Parathyroid adenoma (tissue), 2 donors: ENCODE measurements at regions not wholly inside any gene's neighbourhood (a gene's known extent, or its start where the extent isn't known, plus 50 kb on each side); places are given as distances from the start of the nearest gene placed in this dataset.

Experiments
- H2AFZ ChIP-seq: fragments of 300-600 bp; sonication (generic); one replicate; pipeline ENCODE4 v1.7.0; 2017; ENCODE audit warnings: antibody characterized with exemption, mild to moderate bottlenecking
- H3K27ac ChIP-seq: fragments of 300-600 bp; sonication (generic); one replicate; pipeline ENCODE4 v1.7.0; 2017
- H3K27me3 ChIP-seq: fragments of 300-600 bp; sonication (generic); one replicate; pipeline ENCODE4 v1.7.0; 2017; ENCODE audit warnings: low read length; ENCODE audit not compliant: control insufficient read depth, insufficient read depth
- H3K36me3 ChIP-seq: fragments of 300-600 bp; sonication (generic); one replicate; pipeline ENCODE4 v1.7.0; 2017; ENCODE audit warnings: low read length; ENCODE audit not compliant: control insufficient read depth, insufficient read depth
- H3K4me1 ChIP-seq: fragments of 300-600 bp; sonication (generic); one replicate; pipeline ENCODE4 v1.7.0; 2017; ENCODE audit warnings: control low read depth
- H3K4me2 ChIP-seq: fragments of 300-600 bp; sonication (generic); one replicate; pipeline ENCODE4 v1.7.0; 2017; ENCODE audit warnings: low read length
- H3K4me3 ChIP-seq: fragments of 300-600 bp; sonication (generic); one replicate; pipeline ENCODE4 v1.7.0; 2017; ENCODE audit warnings: low read depth, low read length
- H3K79me2 ChIP-seq: fragments of 300-600 bp; sonication (generic); one replicate; pipeline ENCODE4 v1.7.0; 2017; ENCODE audit warnings: control low read depth
- H3K9ac ChIP-seq: fragments of 300-600 bp; sonication (generic); one replicate; pipeline ENCODE4 v1.7.0; 2017; ENCODE audit warnings: mild to moderate bottlenecking
- H3K9me3 ChIP-seq: fragments of 300-600 bp; sonication (generic); one replicate; pipeline ENCODE4 v1.7.0; 2017; ENCODE audit warnings: low read length; ENCODE audit not compliant: control insufficient read depth
- TF ChIP-seq, protein P1 (sequence below): fragments of 300-600 bp; sonication (generic); IDR thresholded peaks from one replicate; pipeline ENCODE4 v1.7.0; 2017; ENCODE audit warnings: antibody characterized with exemption, mild to moderate bottlenecking
- donor health status: primary hyperparathyroidism.

DNA sequence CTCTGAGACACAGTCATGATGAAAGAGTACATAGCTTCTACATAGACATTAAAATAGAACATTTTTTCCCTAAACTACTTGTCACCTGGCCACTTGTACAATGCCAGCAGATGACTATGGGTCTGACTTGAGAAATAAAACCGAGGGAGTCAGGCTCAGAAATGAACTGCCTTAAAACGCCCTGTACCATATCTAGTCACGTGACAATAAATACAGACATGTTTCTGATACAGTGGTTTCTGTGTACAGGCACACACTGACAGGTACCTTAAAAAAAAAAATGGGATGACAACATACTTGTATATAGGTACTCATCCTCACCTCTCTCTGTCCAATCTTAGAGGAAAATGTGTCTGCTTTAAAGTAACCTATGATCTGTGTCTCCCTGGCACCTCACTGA, 144.1 kb downstream of the SH3BGRL2 start:
- Histone ChIP-seq H3K4me3 (no peak overlapping the region), H3K36me3 (no peaks in the 10 kb centered on the region), H3K79me2 (no peaks in the 10 kb centered on the region), H3K4me1 (no peaks in the 10 kb centered on the region), H3K9me3 (no peaks in the 10 kb centered on the region), H3K27me3 (no peaks in the 10 kb centered on the region), H2AFZ (no peak overlapping the region), H3K9ac (no peak overlapping the region), H3K27ac (no peak overlapping the region), H3K4me2 (no peak overlapping the region)
- TF ChIP-seq, protein P1, sequence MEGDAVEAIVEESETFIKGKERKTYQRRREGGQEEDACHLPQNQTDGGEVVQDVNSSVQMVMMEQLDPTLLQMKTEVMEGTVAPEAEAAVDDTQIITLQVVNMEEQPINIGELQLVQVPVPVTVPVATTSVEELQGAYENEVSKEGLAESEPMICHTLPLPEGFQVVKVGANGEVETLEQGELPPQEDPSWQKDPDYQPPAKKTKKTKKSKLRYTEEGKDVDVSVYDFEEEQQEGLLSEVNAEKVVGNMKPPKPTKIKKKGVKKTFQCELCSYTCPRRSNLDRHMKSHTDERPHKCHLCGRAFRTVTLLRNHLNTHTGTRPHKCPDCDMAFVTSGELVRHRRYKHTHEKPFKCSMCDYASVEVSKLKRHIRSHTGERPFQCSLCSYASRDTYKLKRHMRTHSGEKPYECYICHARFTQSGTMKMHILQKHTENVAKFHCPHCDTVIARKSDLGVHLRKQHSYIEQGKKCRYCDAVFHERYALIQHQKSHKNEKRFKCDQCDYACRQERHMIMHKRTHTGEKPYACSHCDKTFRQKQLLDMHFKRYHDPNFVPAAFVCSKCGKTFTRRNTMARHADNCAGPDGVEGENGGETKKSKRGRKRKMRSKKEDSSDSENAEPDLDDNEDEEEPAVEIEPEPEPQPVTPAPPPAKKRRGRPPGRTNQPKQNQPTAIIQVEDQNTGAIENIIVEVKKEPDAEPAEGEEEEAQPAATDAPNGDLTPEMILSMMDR = no peak

DNA sequence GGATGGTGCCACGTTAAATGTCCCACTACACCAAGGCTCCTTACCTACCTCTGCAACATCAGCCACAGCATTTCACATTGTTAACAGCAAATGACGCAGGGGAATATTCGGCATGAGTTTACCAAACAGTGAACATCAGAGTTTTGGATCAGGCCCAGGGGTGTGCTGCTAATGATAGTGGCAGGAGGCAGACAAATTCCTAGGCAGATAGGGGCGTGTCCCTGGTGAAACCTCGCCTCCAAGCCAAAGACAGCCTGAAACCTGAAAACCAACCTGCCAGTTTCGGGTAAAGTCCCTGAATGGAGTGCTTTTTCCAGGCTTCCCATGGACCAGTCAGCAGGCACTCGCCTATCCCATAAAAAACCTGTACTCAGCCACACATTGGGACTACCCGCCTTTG, 133.6 kb downstream of the SH3BGRL2 start:
- Histone ChIP-seq H2AFZ (no peak overlapping the region), H3K4me3 (no peak overlapping the region), H3K4me1 (no peaks in the 10 kb centered on the region), H3K36me3 (no peaks in the 10 kb centered on the region), H3K27ac (no peak overlapping the region), H3K9me3 (no peaks in the 10 kb centered on the region), H3K4me2 (no peak overlapping the region), H3K9ac (no peak overlapping the region), H3K79me2 (no peaks in the 10 kb centered on the region), H3K27me3 (no peaks in the 10 kb centered on the region)
- TF ChIP-seq, protein P1 = no peak

DNA sequence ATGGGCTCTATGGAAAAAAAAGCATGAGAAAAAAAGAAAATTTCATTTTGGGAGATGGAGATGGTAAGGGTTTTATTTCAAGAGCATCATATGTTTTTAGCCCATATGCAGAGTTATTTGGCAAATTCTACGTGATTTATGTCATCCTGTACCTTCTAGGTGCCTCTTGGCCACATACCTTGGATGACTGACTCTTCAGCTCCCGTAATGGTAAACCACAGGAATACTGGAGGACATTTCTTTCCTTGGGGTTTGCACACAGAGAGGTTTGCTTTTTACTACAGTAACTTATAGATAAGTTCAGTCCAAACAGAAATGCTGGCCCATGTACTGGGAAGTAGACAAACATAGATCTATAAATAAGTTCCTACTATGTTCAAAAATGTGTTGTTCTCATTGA, 132.2 kb downstream of the SH3BGRL2 start:
- Histone ChIP-seq H3K9me3 (no peaks in the 10 kb centered on the region), H3K36me3 (no peaks in the 10 kb centered on the region), H3K4me2 (no peak overlapping the region), H3K9ac (no peak overlapping the region), H3K27me3 (no peaks in the 10 kb centered on the region), H3K27ac (no peak overlapping the region), H3K79me2 (no peaks in the 10 kb centered on the region), H3K4me1 (no peaks in the 10 kb centered on the region), H2AFZ (no peak overlapping the region), H3K4me3 (no peak overlapping the region)
- TF ChIP-seq, protein P1 = no peak

DNA sequence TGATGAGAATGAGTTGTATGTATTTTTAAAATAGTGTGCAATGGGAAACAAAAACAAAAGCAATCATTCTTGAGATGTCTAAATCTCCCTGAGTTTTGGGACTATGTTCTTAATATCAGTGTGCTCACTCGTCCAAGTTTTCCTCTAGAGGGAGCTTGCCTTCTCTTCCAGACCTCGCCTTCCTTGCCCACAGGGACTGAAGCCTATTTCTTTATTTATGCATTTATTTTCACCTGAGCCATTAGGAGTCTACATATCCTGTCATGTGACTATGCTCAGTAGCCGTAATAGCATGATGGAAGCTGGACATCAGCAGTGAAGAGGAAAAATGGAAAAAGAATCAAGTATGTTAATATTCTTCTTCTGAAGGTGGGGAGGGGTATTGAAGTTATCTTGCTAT, 131.2 kb downstream of the SH3BGRL2 start:
- TF ChIP-seq, protein P1 = peak; percentile 11
- no peak overlapping the region for H3K4me3 ChIP-seq
- no peaks in the 10 kb centered on the region for H3K4me1 ChIP-seq
- no peaks in the 10 kb centered on the region for H3K27me3 ChIP-seq
- no peaks in the 10 kb centered on the region for H3K9me3 ChIP-seq
- H3K36me3 ChIP-seq = no peaks in the 10 kb centered on the region
- H3K4me2 ChIP-seq = no peak overlapping the region
- no peak overlapping the region for H2AFZ ChIP-seq
- H3K27ac ChIP-seq = no peak overlapping the region
- no peaks in the 10 kb centered on the region for H3K79me2 ChIP-seq
- no peak overlapping the region for H3K9ac ChIP-seq

DNA sequence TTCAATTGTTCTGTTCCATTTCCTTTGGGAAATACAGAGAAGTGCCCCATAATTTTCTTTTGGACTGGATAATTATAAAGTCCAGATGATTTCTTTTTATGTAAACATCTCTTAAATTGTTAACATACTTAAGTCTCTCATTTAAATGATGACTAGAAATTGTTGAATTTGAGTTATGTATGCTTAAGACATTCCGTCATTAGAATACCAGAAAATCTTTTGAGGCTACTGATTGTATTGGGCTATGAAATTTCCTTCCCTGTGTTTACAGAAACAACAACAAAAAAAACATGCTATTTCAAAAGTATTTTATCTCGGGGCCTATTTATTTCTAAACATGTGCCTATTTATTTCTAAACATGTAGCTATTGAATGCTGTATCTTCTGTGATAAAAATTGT, 125.4 kb downstream of the SH3BGRL2 start:
- Histone ChIP-seq H3K4me1 (no peaks in the 10 kb centered on the region), H3K27me3 (no peaks in the 10 kb centered on the region), H3K27ac (no peak overlapping the region), H3K4me2 (no peak overlapping the region), H3K36me3 (no peaks in the 10 kb centered on the region), H3K9ac (no peak overlapping the region), H3K79me2 (no peaks in the 10 kb centered on the region), H3K9me3 (no peaks in the 10 kb centered on the region), H2AFZ (no peak overlapping the region), H3K4me3 (no peak overlapping the region)
- TF ChIP-seq, protein P1 = no peak
